GM23248 (cell line): ENCODE measurements at regions not wholly inside any gene's neighbourhood (a gene's known extent, or its start where the extent isn't known, plus 50 kb on each side); places are given as distances from the start of the nearest gene placed in this dataset. TPM values are rescaled to one million over a fixed set of nuclear protein-coding genes. Genes with fewer than 3 reads are reported as not detected.

ENCODE experiments used
- DNase-seq: peaks from one replicate; pipeline ENCODE4 v3.0.0-alpha.2; 2015
- H2AFZ ChIP-seq: fragments of 200-600 bp; sonication (generic); 2 replicates; pipeline ENCODE4 v1.6.1; 2016; ENCODE audit warnings: antibody characterized with exemption
- H3F3A ChIP-seq: fragments of 200-600 bp; sonication (generic); 2 replicates; pipeline ENCODE4 v1.6.1; 2016; ENCODE audit warnings: mild to moderate bottlenecking, antibody characterized with exemption, mixed run types; ENCODE audit not compliant: insufficient read depth
- H3K27ac ChIP-seq: fragments of 200-600 bp; sonication (generic); 2 replicates; pipeline ENCODE4 v1.5.1; 2016; ENCODE audit warnings: mild to moderate bottlenecking
- H3K27me3 ChIP-seq: fragments of 200-600 bp; sonication (generic); replicated peaks from 2 replicates; pipeline ENCODE4 v1.6.1; 2016; ENCODE audit warnings: mild to moderate bottlenecking; ENCODE audit not compliant: insufficient read depth
- H3K36me3 ChIP-seq: fragments of 200-600 bp; sonication (generic); 2 replicates; pipeline ENCODE4 v1.6.1; 2016; ENCODE audit warnings: low read depth, mild to moderate bottlenecking
- H3K4me1 ChIP-seq: fragments of 200-600 bp; sonication (generic); 2 replicates; pipeline ENCODE4 v1.6.1; 2016; ENCODE audit warnings: mild to moderate bottlenecking; ENCODE audit not compliant: insufficient read depth
- H3K4me2 ChIP-seq: fragments of 200-600 bp; sonication (generic); one replicate; pipeline ENCODE4 v1.6.1; 2016; ENCODE audit warnings: mild to moderate bottlenecking; ENCODE audit not compliant: unreplicated experiment
- H3K4me3 ChIP-seq: fragments of 200-600 bp; sonication (generic); 2 replicates; pipeline ENCODE4 v1.5.1; 2016; ENCODE audit warnings: mild to moderate bottlenecking
- H3K79me2 ChIP-seq: fragments of 200-600 bp; sonication (generic); 2 replicates; pipeline ENCODE4 v1.6.1; 2016; ENCODE audit warnings: mild to moderate bottlenecking; ENCODE audit not compliant: insufficient read depth
- H3K9ac ChIP-seq: fragments of 200-600 bp; sonication (generic); 2 replicates; pipeline ENCODE4 v1.6.1; 2016; ENCODE audit warnings: mild to moderate bottlenecking
- H3K9me2 ChIP-seq: fragments of 200-600 bp; sonication (generic); 2 replicates; pipeline ENCODE4 v1.6.1; 2016; ENCODE audit warnings: mixed run types, mild to moderate bottlenecking, moderate library complexity; ENCODE audit not compliant: insufficient read depth
- H3K9me3 ChIP-seq: fragments of 200-600 bp; sonication (generic); one replicate; pipeline ENCODE4 v1.6.1; 2017; ENCODE audit warnings: low read depth
- H4K20me1 ChIP-seq: fragments of 200-600 bp; sonication (generic); 2 replicates; pipeline ENCODE4 v1.6.0; 2016; ENCODE audit not compliant: insufficient read depth
- EZH2 ChIP-seq: fragments of 200-600 bp; sonication (generic); IDR thresholded peaks from 2 replicates; pipeline ENCODE4 v1.6.1; 2018; ENCODE audit warnings: antibody characterized with exemption, mild to moderate bottlenecking; ENCODE audit not compliant: insufficient read depth, poor library complexity, severe bottlenecking
- EZH2phosphoT487 ChIP-seq: fragments of 200-600 bp; sonication (generic); IDR thresholded peaks from 2 replicates; pipeline ENCODE4 v1.6.1; 2018; ENCODE audit warnings: antibody characterized with exemption, moderate library complexity, mild to moderate bottlenecking, low read depth; ENCODE audit not compliant: insufficient read depth
- WGBS, 2 experiments: methylation state at CpG; one replicate each; pipeline ENCODE4 v1.1.6; 2015 to 2017; ENCODE audit warnings: low lambda C conversion rate in 2 of 2, low coverage in 1 of 2; ENCODE audit errors: missing lambda C conversion rate in 2 of 2; 5-methylcytosine and 5-hydroxymethylcytosine counted together
- in situ Hi-C: fragments of 300-500 bp; cut with MboI; formaldehyde crosslinking; loops from 2 replicates; pipeline ENCODE4 v1.15.0; 2020
- small RNA-seq: library from RNA; depleted of rRNA; stranded (forward); fragments of <200 nt; gene quantifications from one replicate; pipeline ENCODE3, GENCODE V24; 2014; ENCODE audit warnings: low read depth, low replicate concordance

DNA sequence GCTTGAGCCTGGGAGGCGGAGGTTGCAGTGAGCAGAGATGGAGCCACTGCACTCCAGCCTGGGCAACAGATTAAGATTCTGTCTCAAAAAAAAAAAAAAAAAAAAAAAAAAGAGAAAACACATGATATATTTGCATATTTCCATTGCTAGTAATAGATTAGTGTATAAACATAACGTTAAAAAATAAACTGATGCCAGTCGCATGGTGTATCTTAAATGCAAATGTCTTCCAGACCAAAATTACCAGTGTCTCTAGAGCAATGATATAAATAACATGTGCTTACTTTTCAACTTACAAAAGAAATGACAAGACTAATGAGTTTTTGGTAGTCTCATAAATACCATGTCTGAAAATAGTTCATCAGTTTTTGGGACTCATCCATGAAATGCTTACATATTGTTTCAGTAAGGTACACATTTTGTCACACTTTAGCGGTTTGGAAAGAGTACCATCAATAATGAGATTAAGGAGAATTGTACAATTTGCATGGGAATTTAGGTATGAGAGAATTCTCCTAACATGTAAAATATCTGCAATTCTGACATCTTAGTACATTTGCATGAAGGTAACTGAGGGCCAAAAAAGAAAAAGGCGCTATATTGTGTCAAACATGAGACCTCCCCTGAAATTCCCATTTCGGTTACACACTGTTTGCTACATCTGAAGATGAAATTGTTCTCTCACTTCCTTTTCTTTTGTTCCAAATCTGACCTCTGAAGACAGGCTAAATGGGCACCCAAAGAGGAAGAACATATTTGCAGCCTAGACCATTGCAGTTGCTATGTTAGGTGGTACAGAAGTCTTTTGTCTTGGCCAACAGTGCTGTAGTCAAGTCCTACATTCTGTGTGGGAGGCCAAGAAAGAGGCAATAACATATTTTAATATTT lies 51.5 kb upstream of the PIP4K2A start:
- in situ Hi-C loops = no loop called here

DNA sequence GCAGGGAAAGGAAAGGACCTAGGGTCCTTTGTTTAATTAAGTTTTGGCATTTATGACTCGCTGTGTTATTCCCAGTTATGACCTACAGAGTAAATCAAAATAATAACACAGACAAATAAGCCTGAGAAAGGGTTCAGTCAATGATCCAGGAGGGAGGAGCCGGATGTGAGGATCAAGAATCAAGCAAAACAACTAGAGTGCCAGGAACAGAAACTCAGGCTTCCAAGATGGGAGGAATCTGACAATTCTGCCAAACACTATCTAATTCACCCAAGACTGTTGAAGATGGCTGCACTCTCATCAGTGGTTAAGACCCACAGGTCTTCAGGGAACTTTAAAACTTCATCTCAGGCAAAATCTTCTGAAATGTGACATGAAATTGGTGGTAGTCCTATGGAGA lies 50.3 kb upstream of the PIP4K2A start:
- no peaks in the 10 kb centered on the region for H3K79me2 ChIP-seq
- 26 to 31% methylated on average over 2 of the region's 2 CpGs for WGBS, 2 experiments
- no peaks in the 10 kb centered on the region for H3K4me1 ChIP-seq
- H4K20me1 ChIP-seq = no peaks in the 10 kb centered on the region
- no peak overlapping the region for H3K9ac ChIP-seq
- H3K36me3 ChIP-seq = no peaks in the 10 kb centered on the region
- H3F3A ChIP-seq = no peaks in the 10 kb centered on the region
- H3K27me3 ChIP-seq = no peaks in the 10 kb centered on the region
- H3K9me3 ChIP-seq = no peaks in the 10 kb centered on the region
- H2AFZ ChIP-seq = no peak overlapping the region
- H3K9me2 ChIP-seq = no peaks in the 10 kb centered on the region
- no peak overlapping the region for H3K4me2 ChIP-seq
- in situ Hi-C loops = no loop called here
- TF ChIP-seq EZH2phosphoT487 (no peak), EZH2 (no peak)
- no peak overlapping the region for H3K27ac ChIP-seq
- no peak overlapping the region for H3K4me3 ChIP-seq
- DNase-seq = no peak

More for the DNA sequence above, 51.5 kb upstream of the PIP4K2A start:
- Histone ChIP-seq H3K9ac (no peak overlapping the region), H2AFZ (no peak overlapping the region), H3K9me3 (no peaks in the 10 kb centered on the region), H3K79me2 (no peaks in the 10 kb centered on the region), H3K27me3 (no peaks in the 10 kb centered on the region), H3K36me3 (no peaks in the 10 kb centered on the region), H3F3A (no peaks in the 10 kb centered on the region), H3K4me2 (no peak overlapping the region), H3K9me2 (no peaks in the 10 kb centered on the region), H3K4me1 (no peaks in the 10 kb centered on the region), H3K4me3 (no peak overlapping the region), H3K27ac (no peak overlapping the region), H4K20me1 (no peaks in the 10 kb centered on the region)
- 93 to 94% methylated on average over 5 to 6 of the region's 6 CpGs for WGBS, 2 experiments
- no peak for TF ChIP-seq EZH2phosphoT487
- no peak for TF ChIP-seq EZH2
- no peak for DNase-seq

Small RNAs in the stretch of these regions (small RNA-seq; reads per million reads assigned to genes)
- gene RNU6-413P = not detected
